Hypothalamus (tissue), 51 donors: ENCODE measurements at regions not wholly inside any gene's neighbourhood (a gene's known extent, or its start where the extent isn't known, plus 50 kb on each side); places are given as distances from the start of the nearest gene placed in this dataset.

Source experiments
- DNase-seq, 51 donors: peaks; one replicate each; lab custom pipeline; 2025; lab: John Stamatoyannopoulos, UW

- DNase-seq, result no peak
Observed at GRCh38 chr3:176490357-176490756, 706.9 kb downstream of the TBL1XR1 start.

- no peak for DNase-seq
Observed at GRCh38 chr3:176479248-176479647, 718.0 kb downstream of the TBL1XR1 start.

GRCh38 chr3:176469694-176470205 is 727.5 kb downstream of the TBL1XR1 start:
- DNase-seq, result no peak

GRCh38 chr3:176463610-176464009 is 733.7 kb downstream of the TBL1XR1 start:
- no peak for DNase-seq

- no peak for DNase-seq
Observed at GRCh38 chr3:176447369-176447768, 749.9 kb downstream of the TBL1XR1 start.

GRCh38 chr3:176442326-176442725 is 755.0 kb downstream of the TBL1XR1 start:
- DNase-seq, result no peak

GRCh38 chr3:176439729-176440128 is 757.6 kb downstream of the TBL1XR1 start:
- DNase-seq, result no peak

GRCh38 chr3:176431991-176432390 is 765.3 kb downstream of the TBL1XR1 start:
- no peak for DNase-seq

- no peak for DNase-seq
Observed at GRCh38 chr3:176431038-176431418, 766.3 kb downstream of the TBL1XR1 start.

- DNase-seq, result peak in 10 of 51 donors; percentile 0 to 56 (median 8)
Observed at GRCh38 chr3:176430244-176431037, 766.8 kb downstream of the TBL1XR1 start.

GRCh38 chr3:176428552-176428951 is 768.7 kb downstream of the TBL1XR1 start:
- DNase-seq, result no peak

GRCh38 chr3:176426371-176426770 is 770.9 kb downstream of the TBL1XR1 start:
- DNase-seq, result no peak

- no peak for DNase-seq
Observed at GRCh38 chr3:176416870-176417269, 780.4 kb downstream of the TBL1XR1 start.

- DNase-seq, result peak in 1 of 51 donors; percentile 9
Observed at GRCh38 chr3:176415661-176416295, 781.5 kb downstream of the TBL1XR1 start.

- no peak for DNase-seq
Observed at GRCh38 chr3:176412771-176413170, 784.5 kb downstream of the TBL1XR1 start.

- no peak for DNase-seq
Observed at GRCh38 chr3:176403531-176403930, 793.8 kb downstream of the TBL1XR1 start.

GRCh38 chr3:176401211-176401610 is 796.1 kb downstream of the TBL1XR1 start:
- DNase-seq, result no peak

GRCh38 chr3:176399193-176399592 is 798.1 kb downstream of the TBL1XR1 start:
- no peak for DNase-seq

- no peak for DNase-seq
Observed at GRCh38 chr3:176395240-176395639, 802.0 kb downstream of the TBL1XR1 start.

GRCh38 chr3:176378789-176379188 is 818.5 kb downstream of the TBL1XR1 start:
- no peak for DNase-seq

GRCh38 chr3:176376531-176376930 is 820.8 kb downstream of the TBL1XR1 start:
- DNase-seq, result no peak

GRCh38 chr3:176375519-176375918 is 821.8 kb downstream of the TBL1XR1 start:
- no peak for DNase-seq
